KG1 (cell line): ENCODE measurements at regions not wholly inside any gene's neighbourhood (a gene's known extent, or its start where the extent isn't known, plus 50 kb on each side); places are given as distances from the start of the nearest gene placed in this dataset.

Experiments used
- DNase-seq: peaks from one replicate; lab custom pipeline; 2025; lab: John Stamatoyannopoulos, UW

DNA sequence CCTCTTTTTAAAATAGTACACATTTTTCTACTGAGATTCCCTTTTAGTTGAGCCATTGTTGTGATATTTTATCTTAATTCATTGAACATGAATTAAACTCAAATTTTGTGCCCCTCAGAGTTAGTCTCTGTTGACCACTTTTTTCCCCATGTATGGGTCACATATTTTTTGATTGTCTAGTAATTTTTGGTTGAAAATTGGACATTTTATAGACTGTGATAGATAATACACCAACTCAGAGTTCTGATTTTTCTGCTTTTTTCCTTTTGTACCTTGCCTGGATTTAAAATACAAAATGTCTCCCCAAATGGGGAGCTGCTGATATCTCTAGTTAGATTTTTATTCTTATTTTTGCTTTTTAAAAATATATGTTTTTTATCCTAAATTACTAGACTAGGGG is 291.8 kb upstream of the CITED2 start:
- no peak for DNase-seq

- no peak for DNase-seq
Observed at GRCh38 chr6:139663996-139664395, 289.5 kb upstream of the CITED2 start.

DNA sequence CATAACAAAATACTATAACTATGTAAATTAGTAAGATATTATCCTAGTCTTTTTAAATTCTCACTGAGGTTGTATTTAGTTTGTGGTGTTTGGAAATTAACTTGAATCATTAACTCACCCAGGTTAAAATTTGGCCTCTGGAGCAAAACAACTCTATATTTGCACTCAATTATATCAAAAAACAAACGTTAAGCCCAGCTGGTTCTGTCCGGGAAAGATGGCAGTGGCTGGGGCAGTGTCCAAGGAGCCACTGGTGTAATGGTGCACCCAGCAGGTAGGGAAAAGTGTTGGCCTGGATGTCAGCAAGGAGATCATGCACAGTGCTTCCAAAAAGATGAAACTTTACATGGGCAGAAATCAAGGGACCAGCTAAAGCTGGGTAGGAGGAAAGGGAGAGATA is 285.3 kb upstream of the CITED2 start:
- DNase-seq = no peak

DNA sequence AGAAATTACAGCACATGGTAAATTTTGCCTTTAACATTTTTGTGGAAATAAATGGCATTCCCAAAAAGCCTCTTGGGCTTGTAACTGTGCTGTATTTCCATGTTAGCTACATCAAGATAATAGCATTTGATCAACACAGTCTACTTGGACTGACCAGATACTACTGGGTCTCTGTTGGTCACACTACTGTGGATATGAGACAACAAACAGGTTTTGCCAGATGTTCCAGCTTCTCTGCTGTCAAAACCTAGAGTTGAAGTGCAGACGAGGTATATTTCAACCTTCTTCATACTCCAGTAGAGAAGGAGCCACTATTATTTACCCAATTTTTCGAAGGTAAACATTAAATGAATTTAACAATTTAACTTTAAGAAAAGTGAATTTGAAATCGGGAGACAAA is 284.7 kb upstream of the CITED2 start:
- no peak for DNase-seq

DNA sequence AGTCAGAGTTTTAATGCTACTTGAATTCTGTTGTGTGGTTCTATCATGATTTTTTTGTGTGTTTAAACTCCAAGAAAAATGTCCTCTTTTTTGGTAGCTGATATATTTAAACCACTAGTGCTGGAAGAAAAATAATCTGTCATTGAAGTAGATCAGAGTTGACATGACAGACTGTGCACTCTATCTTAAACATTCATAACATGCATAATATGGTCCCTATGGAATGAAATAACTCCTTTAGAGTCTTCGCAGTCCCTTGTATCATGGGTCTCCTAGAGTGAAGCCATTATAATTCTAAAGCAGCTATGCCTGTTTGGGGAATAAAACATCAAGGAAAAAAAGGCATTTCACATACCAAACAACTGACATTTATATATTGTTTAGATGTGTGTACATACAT is 282.7 kb upstream of the CITED2 start:
- no peak for DNase-seq

DNA sequence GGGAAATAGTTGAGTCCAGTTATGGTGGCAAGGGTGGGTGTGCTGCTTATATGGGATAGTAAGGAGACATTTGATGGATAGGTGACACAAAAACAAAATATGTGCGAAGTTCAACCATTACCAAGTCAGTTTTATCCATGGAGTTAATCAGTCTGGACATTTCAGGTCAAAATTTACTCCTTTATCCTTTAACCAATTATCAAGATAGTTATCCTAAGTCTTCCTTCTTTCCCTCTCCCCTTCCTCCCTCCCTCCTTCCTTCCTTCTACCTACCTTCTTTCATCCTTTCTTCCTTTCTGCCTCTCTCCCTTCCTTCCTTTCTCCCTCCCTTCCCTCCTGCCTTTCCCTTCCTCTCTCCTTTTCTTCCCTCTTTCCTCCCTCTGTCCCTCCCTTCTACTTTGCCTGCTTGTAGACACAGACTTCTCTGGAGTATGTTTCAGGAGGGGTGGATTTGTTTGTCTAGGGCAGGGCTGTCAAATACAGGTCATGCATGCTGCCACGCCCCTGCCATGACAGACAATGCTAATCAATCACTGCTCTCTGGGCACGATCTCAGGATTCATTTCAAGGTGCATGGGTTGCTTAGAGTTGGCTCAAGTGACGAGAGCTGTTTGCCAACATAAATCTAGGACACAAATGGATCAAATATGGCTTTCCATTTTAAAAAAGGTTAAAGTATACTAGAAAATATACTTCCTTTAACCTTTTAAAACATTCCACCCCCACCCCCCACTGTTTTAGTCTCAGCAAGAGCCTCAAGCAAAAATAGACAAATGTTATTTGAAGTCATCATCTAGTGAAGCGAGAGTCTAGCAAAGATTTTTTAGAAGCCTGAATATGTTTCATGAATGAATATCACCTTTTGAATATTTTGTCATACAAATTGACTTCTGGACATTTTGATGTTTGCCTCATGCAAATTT is 281.6 kb upstream of the CITED2 start:
- no peak for DNase-seq

DNA sequence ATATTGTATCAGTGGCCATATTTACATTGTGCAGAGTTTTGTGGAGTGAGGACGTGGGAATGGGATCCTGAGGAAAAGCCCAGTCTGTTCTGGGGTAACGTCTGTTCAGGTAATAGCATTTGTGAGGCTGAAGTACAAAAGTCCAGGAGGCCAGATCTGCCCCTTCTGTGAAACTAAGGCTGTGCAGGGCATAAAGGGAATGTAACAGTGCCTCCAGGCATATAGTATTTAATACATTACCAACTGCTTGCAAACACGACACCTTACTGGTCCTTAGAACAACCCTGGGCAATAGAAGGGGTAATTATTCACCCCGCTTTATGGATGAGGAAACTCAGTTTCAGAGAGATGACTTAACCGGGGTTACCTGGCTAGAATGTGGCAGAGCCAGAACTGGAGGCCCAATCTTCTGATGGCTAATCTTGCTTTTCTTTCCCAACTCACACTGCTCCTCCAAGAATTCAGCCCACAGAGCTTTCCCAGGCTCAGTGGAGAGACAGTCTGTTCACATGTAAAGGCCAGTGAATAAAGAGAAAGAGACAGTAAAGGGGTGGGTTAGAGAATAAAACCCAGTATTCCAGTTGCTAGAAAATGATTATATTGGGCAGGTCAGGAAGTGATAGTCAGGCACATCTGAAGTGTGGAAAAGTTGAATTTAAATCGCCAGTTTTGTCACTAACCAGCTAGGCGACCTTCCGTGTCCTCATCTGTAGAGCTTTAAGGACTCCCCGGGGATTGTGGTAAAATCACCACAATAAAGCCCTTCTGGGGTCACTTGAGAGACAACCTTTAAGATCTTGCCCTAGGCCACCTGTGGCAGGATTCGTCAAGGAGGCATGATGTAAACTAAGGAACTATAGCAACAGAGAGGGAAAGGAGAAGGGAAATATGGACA is 280.7 kb upstream of the CITED2 start:
- DNase-seq = no peak

GRCh38 chr6:139654309-139654708 is 279.9 kb upstream of the CITED2 start:
- no peak for DNase-seq

DNA sequence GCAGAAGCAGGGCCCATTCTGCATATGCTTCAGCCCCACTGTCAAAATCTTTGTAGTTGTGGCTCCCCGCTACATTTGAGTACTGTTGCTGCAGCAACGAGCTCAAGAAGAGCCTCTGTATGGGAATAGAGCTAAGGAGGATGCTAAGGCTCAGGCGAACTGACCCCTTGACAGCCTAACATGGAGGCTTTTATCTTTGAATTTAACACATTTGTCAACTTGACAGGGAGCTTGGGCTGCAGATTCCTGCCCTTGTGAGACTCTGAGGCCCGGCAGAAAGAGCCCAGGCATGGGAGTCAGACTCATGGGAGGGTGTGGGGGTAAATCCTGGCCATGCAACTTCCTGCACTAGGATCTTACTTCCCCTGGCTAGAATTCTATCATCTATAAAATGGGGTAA is 278.7 kb upstream of the CITED2 start:
- no peak for DNase-seq

GRCh38 chr6:139650941-139651340 is 276.5 kb upstream of the CITED2 start:
- no peak for DNase-seq

DNA sequence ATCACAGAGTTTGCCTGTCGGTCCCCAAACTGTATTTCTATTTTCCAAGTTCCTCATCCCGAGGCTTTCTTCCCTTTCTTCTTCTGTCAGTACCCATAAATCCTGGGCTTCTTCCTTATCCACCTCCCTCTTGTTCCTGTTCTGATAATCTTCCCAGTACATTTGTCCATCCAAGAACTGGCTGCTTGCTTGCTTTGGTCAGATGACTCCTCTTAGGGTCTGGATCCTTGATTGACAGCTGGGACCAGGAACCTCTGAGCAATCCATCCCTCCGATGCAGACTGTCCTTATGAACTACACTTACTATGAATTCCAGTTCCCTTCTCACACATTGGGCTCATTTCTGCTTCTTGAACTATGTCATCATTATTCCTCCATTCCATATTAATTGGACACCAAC is 275.3 kb upstream of the CITED2 start:
- DNase-seq = no peak

- no peak for DNase-seq
Observed at GRCh38 chr6:139649128-139649527, 274.7 kb upstream of the CITED2 start.

DNA sequence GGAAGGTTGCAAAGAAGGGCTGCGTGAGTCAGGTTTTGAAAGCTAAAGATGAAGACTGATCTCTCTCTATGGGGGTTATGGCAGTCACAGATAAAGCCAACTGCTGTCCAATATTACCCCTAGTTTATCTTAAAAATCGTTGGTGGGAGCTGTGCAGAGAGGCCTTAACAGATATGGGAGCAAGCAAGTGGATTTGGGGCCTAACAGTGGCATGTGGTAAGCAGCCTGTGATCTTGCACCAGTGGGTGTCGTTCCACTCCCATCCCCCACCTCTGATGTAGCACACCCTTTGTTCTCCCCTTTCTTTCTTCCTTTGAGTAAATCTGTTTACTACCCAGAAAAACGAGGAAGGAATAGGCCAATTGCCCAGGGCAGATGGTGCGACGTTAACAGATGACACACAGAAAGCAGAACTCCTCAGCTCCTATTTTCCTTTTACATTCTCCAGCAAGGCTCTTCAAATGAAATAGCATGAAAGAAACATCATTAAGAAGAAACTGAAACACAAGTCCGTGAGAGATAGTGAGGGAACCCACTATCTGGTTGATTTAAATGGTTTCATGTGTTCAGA is 274.1 kb upstream of the CITED2 start:
- no peak for DNase-seq

DNA sequence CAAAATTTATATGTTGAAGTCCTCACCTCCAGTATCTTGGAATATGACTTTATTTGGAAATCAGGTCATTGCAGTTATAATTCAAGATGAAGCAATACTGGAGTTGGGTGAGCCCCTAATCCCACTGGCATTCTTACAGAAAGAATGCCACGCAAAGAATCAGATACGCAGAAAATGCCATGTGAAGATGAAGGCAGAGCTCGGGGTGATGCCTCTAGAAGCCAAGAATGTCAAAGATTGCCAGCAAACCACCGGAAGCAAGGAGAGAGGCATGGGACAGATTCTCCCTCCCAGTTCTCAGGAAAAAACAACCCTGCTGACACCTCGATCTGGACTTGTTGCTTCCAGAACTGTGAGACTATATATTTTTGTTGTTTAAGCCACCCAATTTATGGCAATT is 273.4 kb upstream of the CITED2 start:
- DNase-seq = no peak

DNA sequence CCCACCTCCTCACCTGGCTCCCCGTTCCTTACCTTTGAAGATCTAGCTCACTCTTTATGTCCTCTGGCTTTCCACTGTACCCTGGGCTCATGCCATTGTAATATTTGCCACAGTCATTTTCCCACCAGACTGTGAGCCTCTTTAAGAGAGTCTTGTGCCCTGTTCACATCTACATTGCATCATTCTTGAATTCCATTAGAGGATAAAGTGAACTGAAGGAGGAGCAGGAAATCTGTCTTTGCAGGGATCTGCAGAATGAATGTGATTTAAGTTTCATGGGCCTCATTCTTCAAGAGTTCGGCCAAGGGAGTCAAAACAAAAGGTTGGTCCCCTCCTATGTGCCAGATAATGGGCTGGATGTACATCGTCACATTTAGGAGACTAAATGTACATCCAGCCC is 272.6 kb upstream of the CITED2 start:
- no peak for DNase-seq

DNA sequence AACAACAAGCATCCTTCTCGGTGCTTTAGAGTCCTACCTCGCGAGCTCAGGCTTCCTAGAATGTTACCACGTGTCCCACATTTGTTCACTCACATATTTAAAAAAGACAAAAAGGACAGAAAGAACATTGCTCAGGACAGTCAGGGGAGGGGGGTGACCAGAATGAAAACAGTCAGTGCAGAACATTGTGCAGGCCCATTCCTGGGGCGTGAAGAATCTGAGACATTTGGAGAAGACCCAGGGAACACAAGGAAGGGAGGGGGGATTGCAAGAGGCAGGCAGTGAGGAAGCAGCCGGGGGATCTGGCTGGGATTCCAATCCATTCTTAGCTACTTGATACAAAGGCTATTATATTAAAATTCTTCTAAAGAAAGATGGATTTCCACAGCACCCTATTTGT is 270.4 kb upstream of the CITED2 start:
- DNase-seq = no peak

GRCh38 chr6:139643986-139644385 is 269.5 kb upstream of the CITED2 start:
- DNase-seq = no peak

DNA sequence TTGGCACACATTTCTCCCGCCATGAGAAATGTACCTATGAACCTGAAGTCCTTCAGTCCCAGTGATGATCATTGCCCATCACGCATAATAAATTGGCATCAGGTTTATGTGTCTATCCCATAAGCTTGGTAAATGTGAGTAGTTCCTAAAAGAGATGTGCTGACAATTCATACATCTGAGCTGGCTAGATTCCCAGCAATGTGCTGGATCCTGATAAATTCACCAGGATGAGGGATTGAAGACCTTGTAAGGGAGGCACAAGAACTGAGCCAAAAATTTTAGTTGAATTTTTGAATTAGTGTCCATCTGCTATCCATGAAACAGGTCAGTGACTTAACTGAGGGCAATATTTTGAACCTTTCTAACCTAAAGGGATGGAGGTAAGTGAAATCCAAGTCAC is 267.9 kb upstream of the CITED2 start:
- DNase-seq = no peak

DNA sequence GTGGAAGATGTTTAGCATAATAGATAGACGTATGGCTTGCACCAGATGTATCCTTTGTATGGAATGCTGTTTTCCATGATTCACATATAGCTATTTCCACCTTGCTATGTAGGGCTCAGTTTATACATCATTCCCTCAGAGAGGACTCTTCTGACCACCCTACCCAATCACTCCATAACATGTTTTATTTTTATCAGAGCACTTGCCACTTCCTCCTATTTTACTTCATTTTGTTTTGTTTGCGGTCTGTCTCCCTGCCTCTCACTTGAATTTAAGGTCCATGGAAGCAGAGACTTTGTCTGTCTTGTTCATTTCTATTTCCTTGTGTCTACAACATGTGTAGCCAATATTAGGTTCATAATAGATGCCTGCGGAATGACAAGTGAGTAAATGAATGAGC is 266.9 kb upstream of the CITED2 start:
- no peak for DNase-seq

GRCh38 chr6:139640921-139641320 is 266.5 kb upstream of the CITED2 start:
- DNase-seq = no peak

GRCh38 chr6:139640448-139640847 is 266.0 kb upstream of the CITED2 start:
- DNase-seq = peak; percentile 66

GRCh38 chr6:139639507-139639906 is 265.1 kb upstream of the CITED2 start:
- DNase-seq = no peak
